Panc1 (cell line): ENCODE measurements at regions not wholly inside any gene's neighbourhood (a gene's known extent, or its start where the extent isn't known, plus 50 kb on each side); places are given as distances from the start of the nearest gene placed in this dataset.

Experiments
- POLR2AphosphoS5 ChIP-seq: IDR thresholded peaks from 2 replicates; pipeline ENCODE4 v1.6.1; 2012; ENCODE audit warnings: mild to moderate bottlenecking, low read depth, low read length, moderate library complexity
- SIN3A ChIP-seq: IDR thresholded peaks from 2 replicates; pipeline ENCODE4 v1.6.1; 2012; ENCODE audit warnings: low read depth, mild to moderate bottlenecking, low read length, moderate library complexity, borderline replicate concordance; ENCODE audit not compliant: insufficient read depth
- TCF7L2 ChIP-seq: IDR thresholded peaks from 2 replicates; pipeline ENCODE4 v1.6.1; 2011; ENCODE audit warnings: mild to moderate bottlenecking, low read depth, low read length, inconsistent platforms
- TF ChIP-seq, protein P1 (sequence below): fragments of 450-650 bp; IDR thresholded peaks from 2 replicates; pipeline ENCODE4 v1.5.1; 2017; ENCODE audit warnings: mild to moderate bottlenecking
- TF ChIP-seq, protein P2 (sequence below), 2 experiments: IDR thresholded peaks; 2 replicates each; pipeline ENCODE4 v1.6.1; 2011 to 2012; ENCODE audit warnings: low read depth in 2 of 2, control low read depth in 1 of 2, low read length in 1 of 2, mild to moderate bottlenecking in 1 of 2, moderate library complexity in 1 of 2; ENCODE audit not compliant: insufficient read depth in 1 of 2

DNA sequence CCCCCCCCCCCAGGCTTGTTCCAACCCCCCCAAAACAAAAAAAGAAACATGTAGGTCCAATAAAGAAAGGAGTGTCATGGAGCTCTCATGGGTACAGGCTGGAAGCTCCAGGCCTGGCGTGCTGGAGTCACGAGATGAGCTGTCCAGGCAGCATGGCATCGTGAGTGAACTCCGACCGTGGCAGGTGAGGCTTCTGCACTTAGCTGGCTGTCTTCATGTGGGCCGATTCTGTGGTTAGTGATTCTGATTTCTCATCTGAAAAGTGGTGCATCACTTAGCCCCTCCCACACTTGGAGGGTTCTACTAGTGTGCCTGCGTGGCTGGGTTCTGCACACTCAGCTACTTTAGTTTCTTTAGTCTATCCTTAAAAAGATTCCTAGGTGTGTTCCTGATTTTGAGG, 126.4 kb upstream of the MGAT5 start:
- TF ChIP-seq, protein P1, sequence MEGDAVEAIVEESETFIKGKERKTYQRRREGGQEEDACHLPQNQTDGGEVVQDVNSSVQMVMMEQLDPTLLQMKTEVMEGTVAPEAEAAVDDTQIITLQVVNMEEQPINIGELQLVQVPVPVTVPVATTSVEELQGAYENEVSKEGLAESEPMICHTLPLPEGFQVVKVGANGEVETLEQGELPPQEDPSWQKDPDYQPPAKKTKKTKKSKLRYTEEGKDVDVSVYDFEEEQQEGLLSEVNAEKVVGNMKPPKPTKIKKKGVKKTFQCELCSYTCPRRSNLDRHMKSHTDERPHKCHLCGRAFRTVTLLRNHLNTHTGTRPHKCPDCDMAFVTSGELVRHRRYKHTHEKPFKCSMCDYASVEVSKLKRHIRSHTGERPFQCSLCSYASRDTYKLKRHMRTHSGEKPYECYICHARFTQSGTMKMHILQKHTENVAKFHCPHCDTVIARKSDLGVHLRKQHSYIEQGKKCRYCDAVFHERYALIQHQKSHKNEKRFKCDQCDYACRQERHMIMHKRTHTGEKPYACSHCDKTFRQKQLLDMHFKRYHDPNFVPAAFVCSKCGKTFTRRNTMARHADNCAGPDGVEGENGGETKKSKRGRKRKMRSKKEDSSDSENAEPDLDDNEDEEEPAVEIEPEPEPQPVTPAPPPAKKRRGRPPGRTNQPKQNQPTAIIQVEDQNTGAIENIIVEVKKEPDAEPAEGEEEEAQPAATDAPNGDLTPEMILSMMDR, result no peak
- no peak for TF ChIP-seq POLR2AphosphoS5
- TF ChIP-seq, protein P2, sequence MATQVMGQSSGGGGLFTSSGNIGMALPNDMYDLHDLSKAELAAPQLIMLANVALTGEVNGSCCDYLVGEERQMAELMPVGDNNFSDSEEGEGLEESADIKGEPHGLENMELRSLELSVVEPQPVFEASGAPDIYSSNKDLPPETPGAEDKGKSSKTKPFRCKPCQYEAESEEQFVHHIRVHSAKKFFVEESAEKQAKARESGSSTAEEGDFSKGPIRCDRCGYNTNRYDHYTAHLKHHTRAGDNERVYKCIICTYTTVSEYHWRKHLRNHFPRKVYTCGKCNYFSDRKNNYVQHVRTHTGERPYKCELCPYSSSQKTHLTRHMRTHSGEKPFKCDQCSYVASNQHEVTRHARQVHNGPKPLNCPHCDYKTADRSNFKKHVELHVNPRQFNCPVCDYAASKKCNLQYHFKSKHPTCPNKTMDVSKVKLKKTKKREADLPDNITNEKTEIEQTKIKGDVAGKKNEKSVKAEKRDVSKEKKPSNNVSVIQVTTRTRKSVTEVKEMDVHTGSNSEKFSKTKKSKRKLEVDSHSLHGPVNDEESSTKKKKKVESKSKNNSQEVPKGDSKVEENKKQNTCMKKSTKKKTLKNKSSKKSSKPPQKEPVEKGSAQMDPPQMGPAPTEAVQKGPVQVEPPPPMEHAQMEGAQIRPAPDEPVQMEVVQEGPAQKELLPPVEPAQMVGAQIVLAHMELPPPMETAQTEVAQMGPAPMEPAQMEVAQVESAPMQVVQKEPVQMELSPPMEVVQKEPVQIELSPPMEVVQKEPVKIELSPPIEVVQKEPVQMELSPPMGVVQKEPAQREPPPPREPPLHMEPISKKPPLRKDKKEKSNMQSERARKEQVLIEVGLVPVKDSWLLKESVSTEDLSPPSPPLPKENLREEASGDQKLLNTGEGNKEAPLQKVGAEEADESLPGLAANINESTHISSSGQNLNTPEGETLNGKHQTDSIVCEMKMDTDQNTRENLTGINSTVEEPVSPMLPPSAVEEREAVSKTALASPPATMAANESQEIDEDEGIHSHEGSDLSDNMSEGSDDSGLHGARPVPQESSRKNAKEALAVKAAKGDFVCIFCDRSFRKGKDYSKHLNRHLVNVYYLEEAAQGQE (IDR thresholded peaks at IDR 0.05; ENCODE audit: insufficient read depth in 1 of 2, low read depth in 2 of 2, low read length in 1 of 2), result no peak
- no peak for TF ChIP-seq SIN3A
- no peak for TF ChIP-seq TCF7L2
